ENCODE measurements at regions not wholly inside any gene's neighbourhood (a gene's known extent, or its start where the extent isn't known, plus 50 kb on each side); places are given as distances from the start of the nearest gene placed in this dataset.

GRCh38 chr12:39157696-39158342, 252.4 kb upstream of the CPNE8 start:
- Histone ChIP-seq H3K36me3 (no peaks in the 10 kb centered on the region), H3K27me3 (no peaks in the 10 kb centered on the region), H3K4me1 (peaks cover 0 to 5% (median 0%) of the 10 kb centered on the region in 12 donors), H3K9me3 (peaks cover 0 to 8% (median 0%) of the 10 kb centered on the region in 12 donors), H3K27ac (no peak overlapping the region), H3K4me3 (no peak overlapping the region)
- WGBS, 4 donors: 20 to 38% (median 24%) methylated on average over 5 of the region's 5 CpGs
- peak in 2 of 5 donors; percentile 11 to 34 for DNase-seq
- peak in 1 of 4 donors; percentile 13 for ATAC-seq
- TF ChIP-seq, protein P1, sequence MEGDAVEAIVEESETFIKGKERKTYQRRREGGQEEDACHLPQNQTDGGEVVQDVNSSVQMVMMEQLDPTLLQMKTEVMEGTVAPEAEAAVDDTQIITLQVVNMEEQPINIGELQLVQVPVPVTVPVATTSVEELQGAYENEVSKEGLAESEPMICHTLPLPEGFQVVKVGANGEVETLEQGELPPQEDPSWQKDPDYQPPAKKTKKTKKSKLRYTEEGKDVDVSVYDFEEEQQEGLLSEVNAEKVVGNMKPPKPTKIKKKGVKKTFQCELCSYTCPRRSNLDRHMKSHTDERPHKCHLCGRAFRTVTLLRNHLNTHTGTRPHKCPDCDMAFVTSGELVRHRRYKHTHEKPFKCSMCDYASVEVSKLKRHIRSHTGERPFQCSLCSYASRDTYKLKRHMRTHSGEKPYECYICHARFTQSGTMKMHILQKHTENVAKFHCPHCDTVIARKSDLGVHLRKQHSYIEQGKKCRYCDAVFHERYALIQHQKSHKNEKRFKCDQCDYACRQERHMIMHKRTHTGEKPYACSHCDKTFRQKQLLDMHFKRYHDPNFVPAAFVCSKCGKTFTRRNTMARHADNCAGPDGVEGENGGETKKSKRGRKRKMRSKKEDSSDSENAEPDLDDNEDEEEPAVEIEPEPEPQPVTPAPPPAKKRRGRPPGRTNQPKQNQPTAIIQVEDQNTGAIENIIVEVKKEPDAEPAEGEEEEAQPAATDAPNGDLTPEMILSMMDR (IDR thresholded peaks at IDR 0.05): no peak
- no peak for TF ChIP-seq POLR2A (IDR thresholded peaks at IDR 0.05)
- intact Hi-C loops (cut with DNase I): no loop called here

GRCh38 chr12:39145175-39145999, 240.0 kb upstream of the CPNE8 start:
- TF ChIP-seq, protein P1 (IDR thresholded peaks at IDR 0.05): peak in 11 of 12 donors; percentile 21 to 82 (median 61)
- TF ChIP-seq POLR2A (IDR thresholded peaks at IDR 0.05): no peak
- WGBS, 4 donors: 5 to 9% (median 6%) methylated on average over 34 to 70 of the region's 70 CpGs
- peak in 1 of 4 donors; percentile 99 for ATAC-seq
- peak overlapping the region in 1 of 12 donors; percentile 4 for H3K27ac ChIP-seq
- H3K36me3 ChIP-seq: no peaks in the 10 kb centered on the region
- H3K4me3 ChIP-seq: peak overlapping the region; percentile 24 to 60 (median 52)
- H3K4me1 ChIP-seq: peaks cover 0 to 13% (median 3%) of the 10 kb centered on the region in 12 donors
- peak; percentile 12 to 72 (median 43) for DNase-seq
- H3K9me3 ChIP-seq: peaks cover 0 to 16% (median 3%) of the 10 kb centered on the region in 12 donors
- intact Hi-C loops (cut with DNase I): loop anchor here in 5 of 10 donors (2.0 to 10.0 kb wide), 3 partner anchors 127 to 129 kb away; no protein-coding TSS in a partner anchor
- peaks cover 0 to 44% (median 17%) of the 10 kb centered on the region in 9 donors for H3K27me3 ChIP-seq

DNA sequence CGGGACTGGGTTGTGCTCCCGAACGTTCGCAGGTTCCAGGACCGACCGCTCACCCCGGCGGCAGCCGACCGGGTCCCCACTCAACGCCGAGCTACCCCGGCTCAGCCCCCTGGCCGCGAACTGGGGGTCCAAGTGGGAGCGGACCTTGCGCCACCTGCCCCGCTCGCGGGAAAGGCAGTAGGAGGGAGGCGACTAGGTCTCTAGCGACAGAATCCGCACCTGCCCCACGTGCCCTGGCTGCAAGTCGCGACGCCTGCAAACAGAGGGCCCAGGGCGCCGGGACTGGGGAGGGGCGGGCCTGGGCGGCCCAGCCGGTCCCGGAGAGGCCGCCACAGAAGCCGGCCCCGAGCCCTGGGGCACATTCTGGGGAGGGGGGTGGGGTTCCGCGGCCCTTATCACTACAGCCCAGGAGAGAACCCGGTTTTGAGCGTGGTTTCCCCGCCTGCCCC, 239.2 kb upstream of the CPNE8 start:
- peak overlapping the region in 11 of 12 donors; percentile 31 to 60 (median 53) for H3K4me3 ChIP-seq
- no peak for DNase-seq

More for the DNA sequence above, 239.2 kb upstream of the CPNE8 start:
- WGBS, 4 donors: 12 to 33% (median 17%) methylated on average over 17 to 41 of the region's 41 CpGs
- Histone ChIP-seq H3K27ac (peak overlapping the region in 1 of 12 donors; percentile 4), H3K4me1 (peaks cover 0 to 13% (median 3%) of the 10 kb centered on the region in 12 donors), H3K9me3 (peaks cover 0 to 8% (median 0%) of the 10 kb centered on the region in 12 donors), H3K36me3 (no peaks in the 10 kb centered on the region), H3K27me3 (peaks cover 0 to 40% (median 17%) of the 10 kb centered on the region in 9 donors)
- peak in 1 of 4 donors; percentile 31 for ATAC-seq
- intact Hi-C loops (cut with DNase I): loop anchor here in 5 of 10 donors (2.0 to 10.0 kb wide), 3 partner anchors 128 to 130 kb away; no protein-coding TSS in a partner anchor
- no peak for TF ChIP-seq POLR2A (IDR thresholded peaks at IDR 0.05)
- TF ChIP-seq, protein P1 (IDR thresholded peaks at IDR 0.05): no peak
